Upper lobe of left lung (tissue), 4 donors: ENCODE measurements at regions not wholly inside any gene's neighbourhood (a gene's known extent, or its start where the extent isn't known, plus 50 kb on each side); places are given as distances from the start of the nearest gene placed in this dataset.
"Not testable (repeated sequence)": the region's sequence is repeated elsewhere in the genome, so short reads cannot be mapped to it uniquely, and the experiment has no call there.

Experiments used
- POLR2A ChIP-seq, 4 donors: fragments of 450-650 bp; IDR thresholded peaks; one replicate each; pipeline ENCODE4 v1.5.1; 2016 to 2017; ENCODE audit warnings: antibody characterized with exemption in 4 of 4, mild to moderate bottlenecking in 2 of 4
- POLR2AphosphoS5 ChIP-seq, 2 donors: sonication (generic); formaldehyde crosslinking; IDR thresholded peaks; one replicate each; pipeline ENCODE4 v1.5.1; 2017; ENCODE audit warnings: antibody characterized with exemption in 2 of 2
- TF ChIP-seq, protein P1 (sequence below), 6 experiments: fragments of 450-650 bp in 4 of 6; fragments of 200-600 bp in 2 of 6; sonication (generic) in 2 of 6; IDR thresholded peaks; one replicate each; pipeline ENCODE4 v1.5.1; 2016 to 2019; ENCODE audit warnings: antibody characterized with exemption in 6 of 6

DNA sequence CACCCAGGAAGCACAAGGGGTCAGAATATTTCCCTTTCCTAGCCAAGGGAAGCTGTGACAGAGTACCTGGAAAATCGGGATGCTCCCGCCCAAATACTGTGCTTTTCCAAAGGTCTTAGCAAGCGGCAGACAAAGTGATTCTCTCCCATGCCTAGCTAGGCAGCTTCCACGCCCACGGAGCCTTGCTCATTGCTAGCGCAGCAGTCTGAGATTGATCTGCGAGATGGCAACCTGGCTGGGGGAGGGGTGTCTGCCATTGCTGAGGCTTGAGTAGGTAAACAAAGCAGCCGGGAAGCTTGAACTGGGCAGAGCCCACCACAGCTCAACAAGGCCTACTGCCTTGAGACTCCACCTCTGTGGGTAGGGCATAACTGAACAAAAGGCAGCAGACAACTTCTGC lies 1037.5 kb downstream of the RPA4 start:
- TF ChIP-seq, protein P1, sequence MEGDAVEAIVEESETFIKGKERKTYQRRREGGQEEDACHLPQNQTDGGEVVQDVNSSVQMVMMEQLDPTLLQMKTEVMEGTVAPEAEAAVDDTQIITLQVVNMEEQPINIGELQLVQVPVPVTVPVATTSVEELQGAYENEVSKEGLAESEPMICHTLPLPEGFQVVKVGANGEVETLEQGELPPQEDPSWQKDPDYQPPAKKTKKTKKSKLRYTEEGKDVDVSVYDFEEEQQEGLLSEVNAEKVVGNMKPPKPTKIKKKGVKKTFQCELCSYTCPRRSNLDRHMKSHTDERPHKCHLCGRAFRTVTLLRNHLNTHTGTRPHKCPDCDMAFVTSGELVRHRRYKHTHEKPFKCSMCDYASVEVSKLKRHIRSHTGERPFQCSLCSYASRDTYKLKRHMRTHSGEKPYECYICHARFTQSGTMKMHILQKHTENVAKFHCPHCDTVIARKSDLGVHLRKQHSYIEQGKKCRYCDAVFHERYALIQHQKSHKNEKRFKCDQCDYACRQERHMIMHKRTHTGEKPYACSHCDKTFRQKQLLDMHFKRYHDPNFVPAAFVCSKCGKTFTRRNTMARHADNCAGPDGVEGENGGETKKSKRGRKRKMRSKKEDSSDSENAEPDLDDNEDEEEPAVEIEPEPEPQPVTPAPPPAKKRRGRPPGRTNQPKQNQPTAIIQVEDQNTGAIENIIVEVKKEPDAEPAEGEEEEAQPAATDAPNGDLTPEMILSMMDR (IDR thresholded peaks at IDR 0.05) = not testable (repeated sequence)
- not testable (repeated sequence) for TF ChIP-seq POLR2AphosphoS5, POLR2A (IDR thresholded peaks at IDR 0.05)
